ENCODE measurements at regions not wholly inside any gene's neighbourhood (a gene's known extent, or its start where the extent isn't known, plus 50 kb on each side); places are given as distances from the start of the nearest gene placed in this dataset.

DNA sequence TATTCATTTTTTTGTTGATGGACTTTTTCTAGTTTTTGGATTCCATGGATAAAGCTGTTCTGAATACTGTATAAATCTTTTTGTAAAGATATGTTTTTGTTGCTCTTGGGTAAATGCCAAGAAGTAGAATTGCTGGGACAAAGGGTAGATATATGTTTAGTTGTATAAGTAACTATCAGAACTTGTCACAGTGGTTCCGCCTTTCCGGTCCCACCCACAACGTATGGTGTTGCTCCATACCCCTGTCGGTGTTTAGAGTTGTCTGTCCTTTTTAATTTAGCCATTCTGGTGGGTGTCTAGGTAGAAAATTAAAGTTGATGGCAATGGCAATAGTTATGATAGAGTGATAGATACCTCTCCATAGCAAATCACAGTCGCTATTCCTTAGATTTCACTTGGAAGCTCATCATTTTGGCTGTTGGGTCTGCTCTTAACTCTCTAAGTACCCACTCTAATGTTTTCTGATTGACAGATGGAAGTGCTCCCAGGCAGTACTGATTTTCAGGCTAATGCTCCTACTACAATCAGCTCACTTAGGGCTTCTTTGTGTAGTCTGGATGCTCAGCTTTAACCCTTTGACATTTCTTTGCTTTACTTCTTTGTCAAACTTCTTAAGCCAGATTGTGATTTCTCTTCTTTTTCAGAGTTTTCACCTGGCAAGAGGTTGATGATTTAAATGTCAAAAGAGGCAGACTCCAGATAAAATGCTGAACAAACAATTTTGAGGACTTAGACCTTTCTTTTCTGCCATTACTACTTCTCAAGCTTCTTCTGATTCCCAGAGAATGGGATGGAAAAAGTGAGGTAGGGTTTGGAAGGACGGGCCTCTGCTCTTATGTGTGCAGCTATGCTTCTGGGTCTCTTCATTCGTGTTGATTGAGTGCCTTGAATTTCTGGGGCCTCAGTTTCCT is 156.4 kb downstream of the AQP4 start:
- peak; percentile 57 for DNase-seq (ENCODE audit: low read depth, low spot score)
- peak overlapping the region; percentile 21 for H3K4me3 ChIP-seq (ENCODE audit: low read length)

DNA sequence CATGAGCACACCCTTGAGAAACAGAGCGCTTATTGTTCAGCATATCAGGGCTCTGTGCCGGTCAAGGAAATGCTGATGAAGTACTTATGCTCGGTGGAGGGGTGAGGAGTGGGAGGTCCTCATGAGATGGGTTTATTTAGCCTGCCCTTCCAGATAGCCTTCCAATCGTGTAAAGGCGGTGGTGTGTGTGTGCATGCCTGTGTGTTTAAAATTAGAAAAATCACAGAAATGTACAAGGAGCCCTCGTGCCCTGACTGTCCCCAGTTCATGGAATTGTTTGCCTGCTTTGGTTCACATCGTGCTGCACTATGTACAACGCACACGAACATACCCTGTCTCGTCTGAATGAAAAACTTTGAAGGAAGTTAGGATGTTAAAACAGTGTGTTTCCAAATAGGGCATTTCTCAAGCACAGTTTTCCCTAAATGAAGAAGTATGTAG is 158.6 kb downstream of the AQP4 start:
- no peak for DNase-seq (ENCODE audit: low read depth, low spot score)
- H3K4me3 ChIP-seq (ENCODE audit: low read length): no peak overlapping the region

DNA sequence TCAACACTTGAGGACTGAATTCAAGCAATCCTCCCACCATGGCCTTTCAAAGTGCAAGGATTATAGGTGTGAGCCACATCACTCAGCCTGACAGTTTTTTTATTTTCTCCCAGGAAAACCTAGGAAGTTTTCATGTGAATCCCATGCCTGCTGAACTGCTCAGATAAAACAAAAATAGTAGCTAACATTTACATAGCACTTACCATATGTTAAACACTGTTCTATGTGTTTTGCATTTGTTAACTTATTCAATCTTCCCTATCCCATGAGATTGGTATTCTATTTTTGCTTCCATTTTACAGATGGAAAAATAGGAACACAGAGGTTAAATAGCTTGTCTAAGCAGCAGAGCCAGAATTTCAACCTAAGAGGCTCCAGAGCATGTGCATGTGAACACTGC is 157.4 kb upstream of the KCTD1 start:
- no peak overlapping the region for H3K4me3 ChIP-seq (ENCODE audit: low read length)
- DNase-seq (ENCODE audit: low read depth, low spot score): no peak

DNA sequence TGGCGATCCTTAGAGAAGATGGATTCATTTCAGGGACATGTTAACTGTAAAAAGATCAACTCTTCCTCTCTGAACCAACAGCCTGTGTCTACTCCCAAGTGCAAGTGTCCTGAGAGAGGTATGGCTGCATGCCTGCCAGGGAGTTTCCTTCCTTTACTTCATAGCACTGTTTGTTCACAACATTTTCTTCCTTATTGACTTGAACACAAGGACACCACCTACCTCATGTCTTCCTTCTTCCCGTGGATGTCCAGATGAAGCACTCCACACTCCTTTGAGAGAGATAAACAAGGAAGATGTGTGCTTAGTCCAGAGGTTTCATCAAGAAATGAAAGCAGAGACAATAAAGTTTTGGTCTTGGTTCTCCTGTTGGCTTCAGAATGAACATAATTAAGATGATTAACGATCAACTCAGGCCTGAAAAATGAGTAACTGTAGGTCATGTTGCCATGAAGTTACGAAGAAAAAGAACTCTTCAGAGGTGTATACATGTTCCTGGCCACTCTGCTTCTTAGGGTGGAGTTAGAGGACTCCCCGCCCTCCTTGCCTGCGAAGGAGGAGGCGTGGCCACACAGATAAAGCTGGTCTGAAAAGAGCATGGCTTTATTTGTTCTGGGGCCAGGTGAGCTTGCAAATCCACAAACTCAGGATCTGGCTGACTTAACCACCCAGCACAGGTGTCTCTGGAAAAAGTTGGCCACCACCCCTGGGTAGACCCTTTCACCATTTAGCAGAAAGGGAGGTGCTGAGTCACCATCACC is 155.0 kb upstream of the KCTD1 start:
- DNase-seq (ENCODE audit: low read depth, low spot score): peak; percentile 85
- peak overlapping the region; percentile 75 for H3K4me3 ChIP-seq (ENCODE audit: low read length)

DNA sequence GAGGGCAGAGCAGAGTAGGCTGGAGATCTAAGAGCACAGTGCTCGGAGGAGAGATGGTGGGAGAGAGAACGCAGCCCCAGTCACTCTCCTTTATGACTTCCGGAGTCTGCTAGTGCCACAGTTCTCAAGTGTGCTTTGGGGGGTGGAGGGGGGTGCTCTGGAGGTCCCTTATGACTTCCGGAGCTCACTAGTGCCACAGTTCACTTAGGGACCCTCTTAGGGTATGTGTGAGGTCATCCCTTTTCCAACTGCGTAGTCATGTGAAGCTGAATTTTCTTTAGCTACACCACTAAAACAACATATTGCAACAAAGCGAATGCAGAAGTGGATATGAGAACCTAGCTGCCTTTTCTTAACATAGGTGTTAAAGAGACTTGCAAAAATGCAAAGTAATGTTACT is 153.7 kb upstream of the KCTD1 start:
- peak overlapping the region; percentile 75 for H3K4me3 ChIP-seq (ENCODE audit: low read length)
- DNase-seq (ENCODE audit: low read depth, low spot score): peak; percentile 88

DNA sequence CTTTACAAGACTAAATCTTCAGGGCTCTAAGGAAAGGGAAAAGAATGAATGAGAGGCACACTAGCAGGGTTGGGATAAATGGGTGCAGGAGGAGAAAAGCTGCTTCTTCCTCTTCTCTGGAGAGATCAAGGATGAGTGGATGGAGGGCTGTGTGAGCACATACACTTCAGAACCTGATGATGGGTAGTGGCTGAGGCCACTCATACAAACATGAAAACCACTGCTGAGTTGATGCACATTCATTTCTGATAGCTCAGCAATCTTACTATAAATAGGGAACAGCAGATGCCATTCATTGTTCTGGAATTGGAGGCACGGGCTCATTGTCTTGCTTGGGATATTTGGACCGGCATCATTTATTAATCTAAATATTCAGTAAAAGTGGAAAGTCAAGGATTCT is 152.4 kb upstream of the KCTD1 start:
- peak overlapping the region; percentile 75 for H3K4me3 ChIP-seq (ENCODE audit: low read length)
- no peak for DNase-seq (ENCODE audit: low read depth, low spot score)

DNA sequence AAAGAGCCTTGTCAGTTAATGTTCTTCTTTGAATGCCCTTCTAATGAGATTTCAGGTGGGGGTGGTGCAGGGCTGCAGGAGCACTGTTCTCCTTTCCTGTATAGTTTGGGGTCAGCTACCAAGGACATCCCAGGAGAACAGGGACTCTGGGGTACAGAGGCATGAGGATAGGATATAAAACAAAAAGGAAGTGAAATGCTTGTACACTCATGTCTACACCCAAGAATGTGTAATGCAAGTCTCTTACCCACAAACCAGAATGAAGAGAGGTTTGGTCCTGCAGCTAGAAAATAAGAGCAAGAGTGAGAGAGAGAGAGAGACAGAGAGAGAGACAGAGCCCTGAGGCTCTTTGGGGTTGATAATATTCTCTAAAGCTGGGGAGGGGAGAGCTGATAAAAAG is 151.8 kb upstream of the KCTD1 start:
- H3K4me3 ChIP-seq (ENCODE audit: low read length): peak overlapping the region; percentile 75
- DNase-seq (ENCODE audit: low read depth, low spot score): peak; percentile 54

DNA sequence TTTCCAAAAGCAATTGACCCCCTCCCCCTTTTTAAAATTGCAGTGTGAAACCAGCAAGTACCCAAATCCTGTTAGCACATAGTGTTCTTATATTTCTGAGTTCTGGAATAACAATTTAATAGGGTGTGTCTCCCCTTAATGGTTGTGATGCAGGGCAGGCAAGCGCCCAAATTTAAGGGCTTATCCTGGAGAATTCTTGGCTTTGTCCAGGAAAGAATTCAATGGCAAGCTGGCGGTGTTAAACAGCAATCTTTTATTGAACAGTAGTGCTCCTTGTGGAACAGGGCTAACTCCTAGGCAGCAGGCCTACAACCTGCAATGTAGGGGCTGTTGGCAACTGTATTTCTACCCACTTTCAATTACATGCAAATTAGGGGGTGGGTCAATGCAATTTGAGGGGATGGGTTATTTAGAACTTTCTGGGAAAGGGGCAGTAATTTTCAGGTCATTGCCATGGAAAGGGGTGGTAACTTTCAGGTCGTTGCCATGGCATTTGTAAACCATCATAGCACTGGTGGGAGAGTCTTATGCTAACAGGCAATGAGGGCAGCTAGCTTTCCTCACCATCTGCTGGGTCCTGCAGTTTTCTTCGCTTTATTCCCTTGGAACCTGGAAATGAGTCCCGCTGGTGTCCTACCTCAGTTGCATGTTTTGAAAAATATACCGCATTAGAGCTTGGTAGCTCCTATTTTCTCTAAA is 149.0 kb upstream of the KCTD1 start:
- H3K4me3 ChIP-seq (ENCODE audit: low read length): no peak overlapping the region
- no peak for DNase-seq (ENCODE audit: low read depth, low spot score)

DNA sequence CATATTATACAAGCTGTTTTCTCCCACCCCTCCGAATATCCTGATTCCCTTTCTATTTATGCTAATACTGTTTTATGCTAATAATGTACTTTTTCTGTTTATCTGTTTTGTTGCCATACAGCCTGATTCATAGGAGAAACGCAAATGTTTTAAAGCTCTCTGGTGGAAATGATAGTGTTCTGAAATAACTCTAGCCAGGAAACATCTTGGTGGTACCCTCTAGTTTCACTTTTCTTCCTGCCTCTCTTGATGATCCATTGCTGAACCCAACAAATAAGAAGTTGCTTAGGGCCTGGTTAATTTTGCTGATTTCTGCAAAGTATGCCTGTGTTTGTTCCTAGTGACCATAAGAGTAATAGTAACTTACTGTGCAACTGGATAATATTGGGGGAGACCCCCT is 148.4 kb upstream of the KCTD1 start:
- H3K4me3 ChIP-seq (ENCODE audit: low read length): no peak overlapping the region
- DNase-seq (ENCODE audit: low read depth, low spot score): no peak

DNA sequence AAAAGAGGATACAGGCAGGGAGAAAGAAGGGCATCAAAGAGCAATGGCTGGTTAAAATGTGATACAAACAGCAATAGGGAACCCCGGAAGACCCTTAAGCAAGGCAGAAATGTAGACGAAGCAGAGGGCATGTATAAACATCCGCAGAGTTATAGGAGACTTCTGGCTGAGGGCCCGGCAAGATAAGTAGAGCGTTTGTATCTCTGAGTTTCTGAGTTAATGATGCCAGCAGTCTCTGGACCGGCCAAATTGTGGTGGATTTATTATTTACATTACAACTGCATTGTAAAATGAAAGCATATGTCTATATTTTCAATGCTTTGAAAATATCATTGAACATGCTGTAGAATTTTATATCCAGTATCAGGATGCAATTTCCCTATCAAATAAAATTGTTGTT is 148.0 kb upstream of the KCTD1 start:
- no peak overlapping the region for H3K4me3 ChIP-seq (ENCODE audit: low read length)
- DNase-seq (ENCODE audit: low read depth, low spot score): no peak

DNA sequence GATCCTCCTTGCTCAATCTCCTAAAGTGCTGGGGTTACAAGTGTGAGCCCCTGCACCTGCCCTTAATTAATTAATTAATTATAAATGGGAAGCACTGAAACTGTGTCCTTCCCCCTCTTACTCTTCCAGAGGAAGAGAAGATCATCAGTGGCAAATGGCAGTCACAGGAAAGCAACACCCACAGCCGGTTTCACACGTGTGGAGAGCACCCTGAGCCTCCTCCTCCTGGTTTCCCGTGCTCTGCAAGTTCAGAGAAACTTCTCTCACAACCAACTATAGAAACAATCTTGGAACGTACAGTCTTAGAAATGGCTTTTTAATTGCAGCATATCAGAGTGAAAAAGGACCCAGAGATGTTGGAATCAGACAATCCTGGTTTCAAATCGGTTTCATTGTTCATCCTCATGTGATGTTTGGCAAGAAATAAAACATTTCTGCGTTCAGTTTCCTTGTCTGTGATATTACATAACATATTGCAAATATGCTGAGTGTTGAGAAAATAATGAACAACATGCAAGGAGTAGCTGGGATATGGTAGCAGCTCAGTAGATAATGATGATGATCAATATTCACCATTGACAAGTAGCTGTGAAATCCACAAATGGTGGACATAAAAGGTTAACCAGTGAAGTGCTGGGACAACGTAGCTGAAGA is 141.0 kb upstream of the KCTD1 start:
- H3K4me3 ChIP-seq (ENCODE audit: low read length): no peak overlapping the region
- no peak for DNase-seq (ENCODE audit: low read depth, low spot score)

DNA sequence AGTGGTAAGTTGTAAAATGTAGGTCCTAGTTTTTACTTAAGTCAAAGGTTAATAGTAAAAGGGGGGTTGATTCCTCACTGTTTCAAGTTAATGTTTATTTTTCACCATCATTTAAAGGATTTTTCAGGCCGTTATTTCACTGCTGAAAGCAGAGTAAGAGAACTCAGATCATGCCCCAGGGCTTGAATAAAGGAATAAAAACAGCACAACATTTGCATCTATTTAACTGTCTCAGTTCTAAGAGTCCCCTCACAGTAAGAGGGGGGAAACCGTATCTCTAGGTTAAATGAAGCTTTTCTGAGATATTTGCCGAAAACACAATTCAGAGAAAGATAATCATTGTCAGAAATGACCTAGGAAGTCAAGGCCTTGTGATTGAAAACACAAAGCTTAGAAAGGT is 138.2 kb upstream of the KCTD1 start:
- no peak for DNase-seq (ENCODE audit: low read depth, low spot score)
- H3K4me3 ChIP-seq (ENCODE audit: low read length): no peak overlapping the region

DNA sequence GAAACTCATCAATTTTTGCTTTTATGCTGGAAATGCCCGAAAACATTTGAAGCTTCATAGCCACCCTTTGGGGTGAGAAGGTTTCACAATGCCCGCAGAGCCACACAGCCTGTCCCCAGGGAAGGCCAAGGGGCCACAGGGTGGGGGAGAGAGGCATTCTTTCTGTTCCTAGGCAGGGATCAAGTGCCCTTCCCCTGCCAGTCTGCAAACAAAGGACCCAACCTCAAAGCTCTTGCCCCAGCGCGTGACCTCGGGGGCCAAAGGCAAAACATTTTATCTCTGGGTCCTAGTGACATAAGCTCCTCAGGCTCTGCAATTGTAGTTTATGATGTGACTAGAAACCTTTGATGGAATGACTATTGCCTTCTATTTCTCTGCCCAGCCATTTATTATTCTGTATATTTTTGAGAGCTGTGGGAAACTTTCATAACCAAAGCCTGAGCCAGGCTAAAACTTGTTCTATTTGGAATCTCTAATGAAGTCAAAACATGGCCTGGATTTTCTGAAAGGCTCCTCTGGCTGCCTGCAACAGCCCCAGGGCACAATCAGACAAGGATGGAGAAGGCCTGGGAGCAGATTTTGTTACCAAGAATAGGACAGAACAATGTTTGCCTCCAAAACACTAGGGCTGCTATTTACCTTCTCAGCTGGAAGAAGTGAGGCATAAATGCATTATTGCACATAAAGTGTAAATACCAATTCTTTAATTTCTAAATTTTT is 137.2 kb upstream of the KCTD1 start:
- DNase-seq (ENCODE audit: low read depth, low spot score): no peak
- no peak overlapping the region for H3K4me3 ChIP-seq (ENCODE audit: low read length)

DNA sequence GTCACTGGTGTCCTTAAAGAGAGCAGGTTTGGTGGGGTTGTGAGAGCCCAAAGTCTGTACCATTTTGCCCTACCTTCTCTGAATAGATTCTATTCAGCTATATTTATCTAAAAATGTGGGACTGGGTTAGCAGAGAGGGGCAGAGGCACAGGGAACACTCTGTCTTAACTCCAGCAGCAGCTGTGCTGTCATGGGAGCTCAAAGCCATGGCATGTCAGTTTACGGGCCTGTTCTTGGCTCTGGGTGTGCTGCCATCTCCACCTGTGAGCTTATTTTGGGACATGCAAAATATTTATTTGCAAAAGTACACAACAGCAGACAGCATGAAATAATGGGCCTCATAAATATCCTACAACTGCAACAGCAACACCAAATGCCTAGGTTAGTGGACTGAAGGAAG is 129.6 kb upstream of the KCTD1 start:
- no peak for DNase-seq (ENCODE audit: low read depth, low spot score)

DNA sequence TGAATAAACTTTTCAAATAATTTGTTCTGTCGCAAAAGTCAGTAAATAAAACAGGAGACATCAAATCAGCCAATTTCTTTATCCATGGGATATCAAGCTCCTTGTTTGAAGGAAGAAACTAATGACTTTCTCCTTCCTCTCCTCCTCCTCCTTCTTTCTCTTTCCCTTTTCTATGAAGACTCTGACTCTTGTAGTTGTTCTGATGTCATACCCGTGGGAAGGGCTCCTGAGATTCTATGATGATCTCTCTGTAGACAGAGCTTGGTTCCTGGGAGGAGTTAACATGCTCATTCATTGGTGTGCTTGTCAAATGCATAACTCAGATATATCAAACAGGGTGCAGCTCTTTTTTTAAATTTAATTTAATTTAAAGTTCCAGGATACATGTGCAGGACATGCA is 118.7 kb upstream of the KCTD1 start:
- no peak overlapping the region for H3K4me3 ChIP-seq (ENCODE audit: low read length)
- DNase-seq (ENCODE audit: low read depth, low spot score): no peak

More for the DNA sequence above, 129.6 kb upstream of the KCTD1 start:
- H3K4me3 ChIP-seq (ENCODE audit: low read length): no peak overlapping the region

DNA sequence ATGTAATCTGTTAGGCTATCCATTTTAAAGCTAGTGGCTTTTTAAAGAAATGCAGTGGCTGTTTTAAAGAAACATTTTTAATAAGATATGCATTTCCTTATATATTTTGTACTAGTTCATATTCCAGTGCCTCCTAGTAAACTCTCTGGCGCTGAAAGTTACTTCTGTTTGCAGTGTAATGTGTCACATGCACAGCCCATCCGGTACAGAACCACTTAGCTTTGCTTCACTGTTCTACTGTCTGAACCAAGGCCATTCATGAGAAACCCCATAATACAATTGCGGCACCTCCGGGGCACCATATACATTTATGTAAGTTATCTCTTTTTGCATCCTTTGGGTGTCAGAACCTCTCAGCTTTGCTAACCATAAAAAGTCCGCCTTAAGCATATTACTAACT is 114.6 kb upstream of the KCTD1 start:
- no peak for DNase-seq (ENCODE audit: low read depth, low spot score)
- H3K4me3 ChIP-seq (ENCODE audit: low read length): no peak overlapping the region

DNA sequence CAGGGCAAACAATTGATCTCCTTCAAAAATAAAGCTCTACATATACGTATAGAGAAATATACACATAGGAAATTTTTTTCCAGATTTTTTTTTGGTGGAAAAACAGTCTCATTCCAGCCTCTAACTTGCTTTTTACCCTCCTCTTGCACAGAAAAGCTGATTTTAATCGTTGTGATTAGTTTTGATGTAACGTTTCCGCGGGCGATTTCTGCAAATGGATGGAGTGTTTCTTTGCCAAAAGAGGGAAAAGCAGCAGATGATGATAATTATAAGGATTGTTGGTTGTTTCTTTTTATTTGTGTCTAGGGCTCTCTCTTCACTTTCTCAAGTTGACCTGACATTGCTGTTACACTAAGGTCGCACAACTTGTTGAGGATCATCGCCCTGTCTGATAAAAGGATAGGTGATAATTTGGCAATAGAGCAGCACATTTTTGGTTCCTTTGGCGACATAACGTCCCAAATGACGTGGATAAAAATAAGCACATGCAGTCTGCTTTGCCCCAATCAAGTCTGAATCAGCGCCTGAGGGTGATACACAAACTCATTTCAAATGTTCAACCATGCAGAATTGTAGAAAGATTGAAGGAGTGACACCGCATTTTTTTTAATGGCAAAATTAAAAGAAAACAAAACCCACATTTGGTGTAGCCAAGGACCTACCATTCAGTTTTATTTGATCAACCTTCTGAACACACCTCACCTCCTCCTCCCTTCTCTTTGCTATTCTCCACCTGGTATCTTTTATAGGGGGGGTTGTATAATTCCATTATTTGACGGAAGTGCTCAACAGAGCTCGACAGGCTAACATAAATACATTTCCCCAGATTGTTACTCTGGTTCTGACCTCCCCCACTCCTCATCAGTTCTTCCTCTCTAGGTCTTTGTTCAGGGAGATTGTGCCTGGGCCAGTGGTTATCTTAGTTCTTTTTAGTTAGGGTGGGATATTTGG is 109.6 kb upstream of the KCTD1 start:
- no peak for DNase-seq (ENCODE audit: low read depth, low spot score)

More for the DNA sequence above, 109.6 kb upstream of the KCTD1 start:
- H3K4me3 ChIP-seq (ENCODE audit: low read length): peak overlapping the region; percentile 63
